ENCODE measurements at regions not wholly inside any gene's neighbourhood (a gene's known extent, or its start where the extent isn't known, plus 50 kb on each side); places are given as distances from the start of the nearest gene placed in this dataset.

DNA sequence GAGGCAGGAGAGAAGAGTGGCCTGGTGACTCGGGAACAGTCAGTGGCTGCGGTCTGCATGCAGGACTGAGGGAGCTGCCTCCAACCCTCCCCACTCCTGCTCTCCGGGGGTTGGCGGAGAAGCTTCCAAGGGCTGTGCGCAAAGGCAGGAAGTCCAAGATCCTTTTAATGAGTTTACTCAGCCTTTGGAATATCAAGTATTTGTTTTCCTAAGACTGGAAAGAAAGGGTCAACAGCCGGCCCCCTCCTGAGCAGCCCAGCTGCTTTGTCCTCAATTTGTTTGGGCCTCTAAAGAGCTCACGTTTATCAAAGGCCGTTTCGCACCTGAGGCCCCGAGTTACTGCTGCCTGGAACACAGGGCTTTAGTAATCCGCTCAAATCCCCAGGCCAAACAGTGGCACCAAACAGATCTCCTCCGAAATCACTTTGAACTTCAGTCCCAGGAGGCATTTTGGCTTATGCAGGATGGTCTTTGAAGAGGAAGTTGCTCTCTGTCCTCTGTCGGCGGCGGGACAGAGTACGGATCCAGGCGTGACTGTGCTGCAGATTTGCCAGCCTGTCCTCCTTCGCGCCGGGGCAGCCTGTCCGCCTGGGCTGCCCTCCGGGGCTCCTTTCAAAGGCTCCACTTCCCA is 117.2 kb upstream of the FZD10 start:
- no peaks in the 10 kb centered on the region for H3K4me1 ChIP-seq
- peaks cover 22% of the 10 kb centered on the region for H3K27me3 ChIP-seq
- TF ChIP-seq, protein P1, sequence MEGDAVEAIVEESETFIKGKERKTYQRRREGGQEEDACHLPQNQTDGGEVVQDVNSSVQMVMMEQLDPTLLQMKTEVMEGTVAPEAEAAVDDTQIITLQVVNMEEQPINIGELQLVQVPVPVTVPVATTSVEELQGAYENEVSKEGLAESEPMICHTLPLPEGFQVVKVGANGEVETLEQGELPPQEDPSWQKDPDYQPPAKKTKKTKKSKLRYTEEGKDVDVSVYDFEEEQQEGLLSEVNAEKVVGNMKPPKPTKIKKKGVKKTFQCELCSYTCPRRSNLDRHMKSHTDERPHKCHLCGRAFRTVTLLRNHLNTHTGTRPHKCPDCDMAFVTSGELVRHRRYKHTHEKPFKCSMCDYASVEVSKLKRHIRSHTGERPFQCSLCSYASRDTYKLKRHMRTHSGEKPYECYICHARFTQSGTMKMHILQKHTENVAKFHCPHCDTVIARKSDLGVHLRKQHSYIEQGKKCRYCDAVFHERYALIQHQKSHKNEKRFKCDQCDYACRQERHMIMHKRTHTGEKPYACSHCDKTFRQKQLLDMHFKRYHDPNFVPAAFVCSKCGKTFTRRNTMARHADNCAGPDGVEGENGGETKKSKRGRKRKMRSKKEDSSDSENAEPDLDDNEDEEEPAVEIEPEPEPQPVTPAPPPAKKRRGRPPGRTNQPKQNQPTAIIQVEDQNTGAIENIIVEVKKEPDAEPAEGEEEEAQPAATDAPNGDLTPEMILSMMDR (IDR thresholded peaks at IDR 0.05; ENCODE audit: low read depth, low read length), result no peak
- H3K36me3 ChIP-seq, result no peaks in the 10 kb centered on the region
- no peaks in the 10 kb centered on the region for H3K9me3 ChIP-seq
- no peak for DNase-seq
- H3K4me3 ChIP-seq (ENCODE audit: low read depth, low read length), result no peak overlapping the region

DNA sequence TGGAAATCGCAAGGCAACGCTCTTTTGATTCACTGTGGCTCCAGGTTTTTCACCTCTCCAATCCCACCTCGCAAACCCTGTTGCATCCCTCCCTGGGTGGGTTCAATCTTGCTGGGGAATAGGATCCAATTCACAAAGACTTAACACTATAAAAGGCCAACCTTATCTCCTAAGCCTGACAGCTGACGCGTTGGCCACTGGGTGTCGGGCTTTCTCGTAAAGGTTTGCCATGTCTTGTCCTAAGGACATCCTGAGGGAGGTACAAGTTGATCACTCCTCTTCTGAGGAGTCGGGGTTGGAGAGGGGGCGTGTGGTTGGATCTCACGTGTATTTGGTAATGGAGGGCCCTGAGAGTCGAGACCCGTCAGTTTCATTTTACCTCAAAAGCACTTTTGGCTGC is 112.6 kb upstream of the FZD10 start:
- Histone ChIP-seq H3K27me3 (peaks cover 24% of the 10 kb centered on the region), H3K4me3 (ENCODE audit: low read depth, low read length) (no peak overlapping the region), H3K9me3 (no peaks in the 10 kb centered on the region), H3K4me1 (no peaks in the 10 kb centered on the region), H3K36me3 (no peaks in the 10 kb centered on the region)
- DNase-seq, result no peak
- TF ChIP-seq, protein P1 (IDR thresholded peaks at IDR 0.05; ENCODE audit: low read depth, low read length), result no peak; the same call in 1 of the 2 replicates

DNA sequence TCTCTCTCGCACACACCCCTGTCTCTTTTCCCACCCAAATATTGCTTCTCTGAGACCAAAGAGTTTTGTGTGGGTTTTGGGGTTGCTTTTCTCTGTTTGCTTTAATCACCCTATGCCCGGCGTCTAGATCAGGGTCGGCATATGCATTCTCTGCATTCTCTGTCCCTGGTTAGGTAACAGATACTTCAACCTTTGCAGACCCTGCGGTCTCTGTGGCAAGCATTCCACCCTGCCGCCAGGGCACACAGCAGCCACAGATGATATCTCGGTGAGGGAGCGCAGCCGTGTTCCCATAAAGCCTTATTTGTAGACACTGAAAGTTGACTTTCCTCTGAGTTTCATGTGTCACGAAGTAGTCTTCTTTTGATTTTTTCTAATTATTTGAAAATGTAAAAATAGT is 110.4 kb upstream of the FZD10 start:
- H3K27me3 ChIP-seq, result peaks cover 8% of the 10 kb centered on the region; the same call in 1 of the 2 replicates
- TF ChIP-seq, protein P1 (IDR thresholded peaks at IDR 0.05; ENCODE audit: low read depth, low read length), result no peak

DNA sequence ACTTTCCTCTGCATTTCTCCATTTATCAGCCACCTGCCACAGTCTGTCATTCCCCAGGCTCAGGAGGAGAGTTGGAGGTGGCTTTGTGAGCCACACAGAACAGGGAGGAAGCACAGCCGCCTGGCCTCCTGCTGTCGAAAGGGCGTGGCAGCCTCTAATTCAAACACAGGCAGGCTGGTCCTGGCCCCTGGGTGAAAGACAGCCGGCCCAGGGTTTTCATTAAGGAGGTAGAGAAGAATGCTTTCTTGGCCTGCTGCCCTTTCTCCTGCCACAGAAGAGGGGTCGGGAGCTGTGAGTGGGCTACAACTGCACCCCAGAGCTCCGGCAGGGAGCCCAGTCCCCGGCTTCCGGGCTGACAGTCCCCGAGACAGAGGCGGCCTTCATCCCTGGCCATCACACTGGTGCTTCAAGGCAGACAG is 108.6 kb upstream of the FZD10 start:
- H3K27me3 ChIP-seq, result peaks cover 8% of the 10 kb centered on the region; the same call in 1 of the 2 replicates
- no peak for DNase-seq
- no peaks in the 10 kb centered on the region for H3K9me3 ChIP-seq
- H3K4me3 ChIP-seq (ENCODE audit: low read depth, low read length), result no peak overlapping the region
- H3K4me1 ChIP-seq, result no peaks in the 10 kb centered on the region
- TF ChIP-seq, protein P1 (IDR thresholded peaks at IDR 0.05; ENCODE audit: low read depth, low read length), result no peak
- H3K36me3 ChIP-seq, result no peaks in the 10 kb centered on the region

More for the DNA sequence above, 110.4 kb upstream of the FZD10 start:
- H3K4me3 ChIP-seq (ENCODE audit: low read depth, low read length), result no peak overlapping the region
- no peaks in the 10 kb centered on the region for H3K4me1 ChIP-seq
- H3K36me3 ChIP-seq, result no peaks in the 10 kb centered on the region
- DNase-seq, result no peak
- no peaks in the 10 kb centered on the region for H3K9me3 ChIP-seq

DNA sequence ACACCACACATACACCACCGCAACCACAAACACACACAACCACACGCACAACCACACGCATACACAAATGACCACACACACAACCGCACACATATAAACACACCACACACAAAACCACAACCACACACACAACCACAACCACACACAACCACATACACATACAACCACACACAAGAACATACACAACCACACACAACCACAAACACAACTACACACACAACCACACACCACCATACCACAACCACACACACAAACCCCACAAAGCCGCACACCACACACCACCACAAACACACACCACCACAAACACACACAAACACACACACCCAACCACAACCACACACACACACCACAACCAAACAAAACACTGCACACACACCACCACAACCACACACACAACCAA is 107.5 kb upstream of the FZD10 start:
- peaks cover 8% of the 10 kb centered on the region; the same call in 1 of the 2 replicates for H3K27me3 ChIP-seq
- no peak for DNase-seq
- TF ChIP-seq, protein P1 (IDR thresholded peaks at IDR 0.05; ENCODE audit: low read depth, low read length), result no peak
- no peaks in the 10 kb centered on the region for H3K9me3 ChIP-seq
- no peaks in the 10 kb centered on the region for H3K4me1 ChIP-seq
- no peak overlapping the region for H3K4me3 ChIP-seq (ENCODE audit: low read depth, low read length)
- H3K36me3 ChIP-seq, result no peaks in the 10 kb centered on the region

DNA sequence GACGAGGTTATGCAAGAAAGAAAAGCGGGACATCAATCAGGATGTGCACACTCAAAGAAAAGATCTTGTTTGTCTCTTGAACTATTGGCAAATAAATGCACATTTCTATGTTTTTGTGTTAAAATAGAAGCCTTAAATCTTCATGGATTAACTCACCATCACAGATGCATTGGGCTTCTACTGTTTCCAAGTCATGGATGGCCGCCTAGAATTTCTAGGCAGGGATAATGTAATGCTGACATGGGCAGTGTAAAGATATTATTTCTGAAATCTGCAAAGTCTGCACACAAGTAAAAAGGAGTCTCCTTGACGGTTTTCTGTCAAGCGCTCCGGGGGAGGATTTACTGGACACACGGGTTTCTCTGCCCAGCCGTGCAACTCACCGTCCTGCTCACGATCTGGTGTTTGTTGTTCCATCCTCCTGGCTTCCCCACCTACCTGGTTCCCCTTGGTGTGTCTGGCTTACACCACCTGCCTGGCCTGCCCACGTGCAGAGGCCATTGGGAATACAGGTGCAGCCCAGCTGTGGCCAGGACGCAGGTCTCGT is 103.3 kb upstream of the FZD10 start:
- Histone ChIP-seq H3K9me3 (no peaks in the 10 kb centered on the region), H3K4me3 (ENCODE audit: low read depth, low read length) (no peak overlapping the region), H3K27me3 (no peaks in the 10 kb centered on the region), H3K4me1 (no peaks in the 10 kb centered on the region), H3K36me3 (no peaks in the 10 kb centered on the region)
- no peak for DNase-seq
- TF ChIP-seq, protein P1 (IDR thresholded peaks at IDR 0.05; ENCODE audit: low read depth, low read length), result no peak

All from BE2C (cell line).